ENCODE measurements at regions not wholly inside any gene's neighbourhood (a gene's known extent, or its start where the extent isn't known, plus 50 kb on each side); places are given as distances from the start of the nearest gene placed in this dataset.
"Not testable (repeated sequence)": the region's sequence is repeated elsewhere in the genome, so short reads cannot be mapped to it uniquely, and the experiment has no call there.

- Histone ChIP-seq H3K36me3 (ENCODE audit: control insufficient read depth, insufficient read depth, low read length) (no peaks in the 10 kb centered on the region), H3K27ac (ENCODE audit: low read depth, low read length, severe bottlenecking) (no peak overlapping the region), H3K4me1 (ENCODE audit: control insufficient read depth, insufficient read depth, low read length, poor library complexity, severe bottlenecking) (no peaks in the 10 kb centered on the region), H3K9me3 (ENCODE audit: control insufficient read depth, low read length) (peaks cover 4% of the 10 kb centered on the region), H3K4me3 (ENCODE audit: extremely low read depth, insufficient read depth, low read length, poor library complexity, severe bottlenecking) (no peak overlapping the region)
- WGBS, 2 experiments (ENCODE audit: insufficient coverage in 2 of 2) = 71% methylated on average over 1 of the region's 5 CpGs
Measured at GRCh38 chr3:89002191-89002590, 105.2 kb upstream of the EPHA3 start.

GRCh38 chr3:89013536-89013935, 93.9 kb upstream of the EPHA3 start:
- H3K36me3 ChIP-seq (ENCODE audit: control insufficient read depth, insufficient read depth, low read length) = no peaks in the 10 kb centered on the region
- no peaks in the 10 kb centered on the region for H3K9me3 ChIP-seq (ENCODE audit: control insufficient read depth, low read length)
- 40 to 100% methylated on average over 1 of the region's 3 CpGs for WGBS, 2 experiments (ENCODE audit: insufficient coverage in 2 of 2)
- no peaks in the 10 kb centered on the region for H3K4me1 ChIP-seq (ENCODE audit: control insufficient read depth, insufficient read depth, low read length, poor library complexity, severe bottlenecking)
- no peak overlapping the region for H3K27ac ChIP-seq (ENCODE audit: low read depth, low read length, severe bottlenecking)
- no peak overlapping the region for H3K4me3 ChIP-seq (ENCODE audit: extremely low read depth, insufficient read depth, low read length, poor library complexity, severe bottlenecking)

- no peaks in the 10 kb centered on the region for H3K9me3 ChIP-seq (ENCODE audit: control insufficient read depth, low read length)
- no peaks in the 10 kb centered on the region for H3K36me3 ChIP-seq (ENCODE audit: control insufficient read depth, insufficient read depth, low read length)
- WGBS, 2 experiments (ENCODE audit: insufficient coverage in 2 of 2) = no CpG with 5 or more reads among the region's 1 CpG
- H3K4me3 ChIP-seq (ENCODE audit: extremely low read depth, insufficient read depth, low read length, poor library complexity, severe bottlenecking) = no peak overlapping the region
- no peaks in the 10 kb centered on the region for H3K4me1 ChIP-seq (ENCODE audit: control insufficient read depth, insufficient read depth, low read length, poor library complexity, severe bottlenecking)
- no peak overlapping the region for H3K27ac ChIP-seq (ENCODE audit: low read depth, low read length, severe bottlenecking)
Measured at GRCh38 chr3:89017531-89017930, 89.9 kb upstream of the EPHA3 start.

GRCh38 chr3:89025185-89025584, 82.2 kb upstream of the EPHA3 start:
- no peaks in the 10 kb centered on the region for H3K9me3 ChIP-seq (ENCODE audit: control insufficient read depth, low read length)
- H3K4me1 ChIP-seq (ENCODE audit: control insufficient read depth, insufficient read depth, low read length, poor library complexity, severe bottlenecking) = no peaks in the 10 kb centered on the region
- no peak overlapping the region for H3K27ac ChIP-seq (ENCODE audit: low read depth, low read length, severe bottlenecking)
- H3K4me3 ChIP-seq (ENCODE audit: extremely low read depth, insufficient read depth, low read length, poor library complexity, severe bottlenecking) = no peak overlapping the region
- no peaks in the 10 kb centered on the region for H3K36me3 ChIP-seq (ENCODE audit: control insufficient read depth, insufficient read depth, low read length)
- WGBS, 2 experiments (ENCODE audit: insufficient coverage in 2 of 2) = 93 to 100% methylated on average over 2 to 3 of the region's 4 CpGs

GRCh38 chr3:89032346-89033013, 74.9 kb upstream of the EPHA3 start:
- Histone ChIP-seq H3K9me3 (ENCODE audit: control insufficient read depth, low read length) (no peaks in the 10 kb centered on the region), H3K36me3 (ENCODE audit: control insufficient read depth, insufficient read depth, low read length) (no peaks in the 10 kb centered on the region), H3K4me1 (ENCODE audit: control insufficient read depth, insufficient read depth, low read length, poor library complexity, severe bottlenecking) (no peaks in the 10 kb centered on the region), H3K27ac (ENCODE audit: low read depth, low read length, severe bottlenecking) (no peak overlapping the region), H3K4me3 (ENCODE audit: extremely low read depth, insufficient read depth, low read length, poor library complexity, severe bottlenecking) (no peak overlapping the region)
- no CpG with 5 or more reads among the region's 1 CpG for WGBS, 2 experiments (ENCODE audit: insufficient coverage in 2 of 2)

GRCh38 chr3:89034723-89035122, 72.7 kb upstream of the EPHA3 start:
- H3K36me3 ChIP-seq (ENCODE audit: control insufficient read depth, insufficient read depth, low read length); H3K27ac ChIP-seq (ENCODE audit: low read depth, low read length, severe bottlenecking); H3K4me1 ChIP-seq (ENCODE audit: control insufficient read depth, insufficient read depth, low read length, poor library complexity, severe bottlenecking); H3K9me3 ChIP-seq (ENCODE audit: control insufficient read depth, low read length); H3K4me3 ChIP-seq (ENCODE audit: extremely low read depth, insufficient read depth, low read length, poor library complexity, severe bottlenecking): not testable (repeated sequence)
- 94% methylated on average over 6 of the region's 6 CpGs for whole genome bisulfite sequencing, 2 experiments (ENCODE audit: insufficient coverage in 2 of 2)

GRCh38 chr3:89038869-89039268, 68.6 kb upstream of the EPHA3 start:
- Histone ChIP-seq H3K4me1 (ENCODE audit: control insufficient read depth, insufficient read depth, low read length, poor library complexity, severe bottlenecking) (no peaks in the 10 kb centered on the region), H3K4me3 (ENCODE audit: extremely low read depth, insufficient read depth, low read length, poor library complexity, severe bottlenecking) (no peak overlapping the region), H3K36me3 (ENCODE audit: control insufficient read depth, insufficient read depth, low read length) (no peaks in the 10 kb centered on the region), H3K9me3 (ENCODE audit: control insufficient read depth, low read length) (no peaks in the 10 kb centered on the region), H3K27ac (ENCODE audit: low read depth, low read length, severe bottlenecking) (no peak overlapping the region)
- WGBS, 2 experiments (ENCODE audit: insufficient coverage in 2 of 2) = no CpG with 5 or more reads among the region's 1 CpG

- H3K36me3 ChIP-seq (ENCODE audit: control insufficient read depth, insufficient read depth, low read length) = no peaks in the 10 kb centered on the region
- H3K4me1 ChIP-seq (ENCODE audit: control insufficient read depth, insufficient read depth, low read length, poor library complexity, severe bottlenecking) = no peaks in the 10 kb centered on the region
- 75 to 87% methylated on average over 1 of the region's 3 CpGs for WGBS, 2 experiments (ENCODE audit: insufficient coverage in 2 of 2)
- no peaks in the 10 kb centered on the region for H3K9me3 ChIP-seq (ENCODE audit: control insufficient read depth, low read length)
- H3K4me3 ChIP-seq (ENCODE audit: extremely low read depth, insufficient read depth, low read length, poor library complexity, severe bottlenecking) = no peak overlapping the region
- no peak overlapping the region for H3K27ac ChIP-seq (ENCODE audit: low read depth, low read length, severe bottlenecking)
Measured at GRCh38 chr3:89042236-89042835, 65.1 kb upstream of the EPHA3 start.

GRCh38 chr3:89043406-89043932, 64.0 kb upstream of the EPHA3 start:
- no peaks in the 10 kb centered on the region for H3K36me3 ChIP-seq (ENCODE audit: control insufficient read depth, insufficient read depth, low read length)
- H3K9me3 ChIP-seq (ENCODE audit: control insufficient read depth, low read length) = no peaks in the 10 kb centered on the region
- no peaks in the 10 kb centered on the region for H3K4me1 ChIP-seq (ENCODE audit: control insufficient read depth, insufficient read depth, low read length, poor library complexity, severe bottlenecking)
- WGBS, 2 experiments (ENCODE audit: insufficient coverage in 2 of 2) = 87 to 92% methylated on average over 3 to 5 of the region's 6 CpGs
- no peak overlapping the region for H3K4me3 ChIP-seq (ENCODE audit: extremely low read depth, insufficient read depth, low read length, poor library complexity, severe bottlenecking)
- no peak overlapping the region for H3K27ac ChIP-seq (ENCODE audit: low read depth, low read length, severe bottlenecking)

- Histone ChIP-seq H3K36me3 (ENCODE audit: control insufficient read depth, insufficient read depth, low read length) (no peaks in the 10 kb centered on the region), H3K4me3 (ENCODE audit: extremely low read depth, insufficient read depth, low read length, poor library complexity, severe bottlenecking) (no peak overlapping the region), H3K4me1 (ENCODE audit: control insufficient read depth, insufficient read depth, low read length, poor library complexity, severe bottlenecking) (no peaks in the 10 kb centered on the region), H3K9me3 (ENCODE audit: control insufficient read depth, low read length) (no peaks in the 10 kb centered on the region), H3K27ac (ENCODE audit: low read depth, low read length, severe bottlenecking) (no peak overlapping the region)
- WGBS, 2 experiments (ENCODE audit: insufficient coverage in 2 of 2) = 100% methylated on average over 1 of the region's 1 CpG; no CpG with 5 or more reads in 1 of the 2 experiments
Measured at GRCh38 chr3:89046661-89047060, 60.8 kb upstream of the EPHA3 start.

- H3K4me3 ChIP-seq (ENCODE audit: extremely low read depth, insufficient read depth, low read length, poor library complexity, severe bottlenecking) = no peak overlapping the region
- H3K4me1 ChIP-seq (ENCODE audit: control insufficient read depth, insufficient read depth, low read length, poor library complexity, severe bottlenecking) = no peaks in the 10 kb centered on the region
- no peaks in the 10 kb centered on the region for H3K36me3 ChIP-seq (ENCODE audit: control insufficient read depth, insufficient read depth, low read length)
- no peak overlapping the region for H3K27ac ChIP-seq (ENCODE audit: low read depth, low read length, severe bottlenecking)
- WGBS, 2 experiments (ENCODE audit: insufficient coverage in 2 of 2) = 80% methylated on average over 1 of the region's 2 CpGs; no CpG with 5 or more reads in 1 of the 2 experiments
- no peaks in the 10 kb centered on the region for H3K9me3 ChIP-seq (ENCODE audit: control insufficient read depth, low read length)
Measured at GRCh38 chr3:89049119-89049518, 58.3 kb upstream of the EPHA3 start.
